GM13976 (cell line): ENCODE measurements at regions not wholly inside any gene's neighbourhood (a gene's known extent, or its start where the extent isn't known, plus 50 kb on each side); places are given as distances from the start of the nearest gene placed in this dataset.

ENCODE experiments used
- DNase-seq: peaks from one replicate; pipeline ENCODE4 v3.0.0; 2012; ENCODE audit warnings: low spot score
- in situ Hi-C: fragments of 300-500 bp; cut with MboI; formaldehyde crosslinking; loops from one replicate; pipeline ENCODE4 v1.12.0; 2022; ENCODE audit warnings: low sequenced_read_pairs, mixed read lengths, inconsistent platforms; ENCODE audit not compliant: unreplicated experiment
- TF ChIP-seq, protein P1 (sequence below): IDR thresholded peaks from 2 replicates; pipeline ENCODE4 v1.5.1; 2012; ENCODE audit warnings: borderline replicate concordance, mild to moderate bottlenecking; ENCODE audit not compliant: insufficient read depth; ENCODE audit errors: extremely low read depth, missing control alignments, control extremely low read depth

DNA sequence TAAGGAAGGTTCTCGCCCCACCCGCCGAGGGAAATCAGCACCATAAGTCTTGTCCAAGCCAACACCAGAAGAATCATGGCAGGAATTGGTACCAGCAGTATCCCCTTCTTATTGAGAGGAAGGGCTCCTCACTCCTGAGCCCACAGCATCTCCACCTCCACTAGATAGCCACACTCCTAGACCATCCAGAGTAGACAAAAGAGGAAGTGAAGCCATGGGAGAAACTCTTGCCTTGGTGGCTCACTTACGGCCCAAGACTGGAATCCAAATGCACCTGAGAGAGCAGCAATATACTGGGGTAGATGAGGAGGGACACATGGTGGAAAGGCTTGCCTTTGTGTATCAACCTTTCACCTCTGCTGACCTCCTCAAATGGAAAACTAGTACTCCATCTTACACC lies 255.3 kb upstream of the PRKX start:
- no peak for DNase-seq
- in situ Hi-C loops, result no loop called here
- TF ChIP-seq, protein P1, sequence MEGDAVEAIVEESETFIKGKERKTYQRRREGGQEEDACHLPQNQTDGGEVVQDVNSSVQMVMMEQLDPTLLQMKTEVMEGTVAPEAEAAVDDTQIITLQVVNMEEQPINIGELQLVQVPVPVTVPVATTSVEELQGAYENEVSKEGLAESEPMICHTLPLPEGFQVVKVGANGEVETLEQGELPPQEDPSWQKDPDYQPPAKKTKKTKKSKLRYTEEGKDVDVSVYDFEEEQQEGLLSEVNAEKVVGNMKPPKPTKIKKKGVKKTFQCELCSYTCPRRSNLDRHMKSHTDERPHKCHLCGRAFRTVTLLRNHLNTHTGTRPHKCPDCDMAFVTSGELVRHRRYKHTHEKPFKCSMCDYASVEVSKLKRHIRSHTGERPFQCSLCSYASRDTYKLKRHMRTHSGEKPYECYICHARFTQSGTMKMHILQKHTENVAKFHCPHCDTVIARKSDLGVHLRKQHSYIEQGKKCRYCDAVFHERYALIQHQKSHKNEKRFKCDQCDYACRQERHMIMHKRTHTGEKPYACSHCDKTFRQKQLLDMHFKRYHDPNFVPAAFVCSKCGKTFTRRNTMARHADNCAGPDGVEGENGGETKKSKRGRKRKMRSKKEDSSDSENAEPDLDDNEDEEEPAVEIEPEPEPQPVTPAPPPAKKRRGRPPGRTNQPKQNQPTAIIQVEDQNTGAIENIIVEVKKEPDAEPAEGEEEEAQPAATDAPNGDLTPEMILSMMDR, result no peak

DNA sequence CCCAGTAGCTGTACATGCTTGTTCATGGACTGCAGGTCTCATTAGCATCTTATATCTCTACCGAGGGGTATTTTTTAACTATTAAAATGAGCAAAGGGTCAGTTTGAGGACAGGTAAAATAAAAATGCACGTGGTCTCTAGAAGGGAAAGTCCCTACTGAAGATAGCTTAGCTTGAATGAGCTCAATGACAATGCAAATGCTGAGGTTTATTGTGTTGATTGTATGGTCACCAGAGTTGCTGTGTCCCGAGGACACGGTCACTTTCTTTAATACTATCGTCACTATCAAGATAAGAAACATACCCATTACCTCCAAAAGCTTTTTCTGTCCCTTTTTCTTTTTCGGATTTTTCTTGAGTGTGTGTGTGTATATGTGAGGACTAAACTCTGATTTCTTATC lies 250.5 kb upstream of the PRKX start:
- in situ Hi-C loops, result no loop called here
- no peak for DNase-seq
- TF ChIP-seq, protein P1, result no peak

GRCh38 chrX:3962511-3963311 lies 249.3 kb upstream of the PRKX start:
- in situ Hi-C loops, result no loop called here
- TF ChIP-seq, protein P1, result peak; percentile 51
- DNase-seq, result no peak

DNA sequence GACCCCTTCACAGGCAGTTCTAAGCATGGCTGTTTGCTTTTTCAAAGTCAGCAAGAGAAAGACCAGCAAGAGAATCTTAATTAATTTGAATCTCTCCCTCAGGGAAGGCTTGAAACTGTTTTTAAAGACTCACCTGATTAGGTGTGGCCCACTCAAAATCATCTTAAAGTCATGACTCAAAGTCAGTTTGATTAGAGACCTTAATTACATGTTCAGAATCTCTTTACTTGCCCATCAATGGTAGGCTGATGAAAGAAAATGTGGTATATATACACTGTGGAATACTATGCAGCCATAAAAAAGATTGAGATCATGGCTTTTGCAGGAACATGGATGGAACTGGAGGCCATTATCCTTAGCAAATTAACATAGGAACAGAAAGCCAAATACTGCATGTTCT lies 247.5 kb upstream of the PRKX start:
- in situ Hi-C loops, result no loop called here

DNA sequence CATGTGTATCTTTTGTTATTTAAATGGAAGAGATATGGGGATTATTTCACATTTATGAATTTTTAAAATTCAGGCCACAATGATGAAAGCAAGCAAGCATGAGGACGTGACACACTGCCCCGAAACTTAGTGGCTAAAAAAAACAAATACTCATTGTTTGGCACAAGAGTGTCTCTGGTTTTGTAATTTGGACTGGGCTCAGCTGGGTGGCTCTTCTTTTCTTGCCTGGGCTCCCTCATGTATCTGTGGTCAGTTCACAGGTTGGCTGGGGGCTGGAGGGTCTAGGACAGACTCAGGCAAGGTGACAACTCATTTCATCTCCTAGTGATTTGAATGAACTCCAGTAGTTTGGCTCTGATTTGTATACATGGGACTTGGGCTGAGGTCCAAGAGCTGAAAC lies 238.4 kb upstream of the PRKX start:
- in situ Hi-C loops, result no loop called here
- TF ChIP-seq, protein P1, result no peak
- DNase-seq, result no peak

More for the DNA sequence above, 247.5 kb upstream of the PRKX start:
- DNase-seq, result no peak
- TF ChIP-seq, protein P1, result no peak

- in situ Hi-C loops, result no loop called here
- no peak for DNase-seq
- TF ChIP-seq, protein P1, result no peak
Observed at GRCh38 chrX:3950373-3950772, 236.9 kb upstream of the PRKX start.
